GM18507 (cell line): ENCODE measurements at regions not wholly inside any gene's neighbourhood (a gene's known extent, or its start where the extent isn't known, plus 50 kb on each side); places are given as distances from the start of the nearest gene placed in this dataset.

Experiments
- DNase-seq: peaks from one replicate; pipeline ENCODE4 v3.0.0; 2011; ENCODE audit warnings: low read depth; ENCODE audit not compliant: insufficient read length; ENCODE audit errors: extremely low spot score
- FAIRE-seq: peaks from 2 replicates; lab custom pipeline; 2011; peaks lifted over from hg19 to GRCh38; lab: Jason Lieb, UNC

GRCh38 chr21:17921579-17922530 is 102.7 kb upstream of the C21orf91 start:
- FAIRE-seq (no peak), DNase-seq (no peak)

- DNase-seq, result no peak
- FAIRE-seq, result no peak
Observed at GRCh38 chr21:17915976-17916375, 96.8 kb upstream of the C21orf91 start.

GRCh38 chr21:17911628-17912027 is 92.5 kb upstream of the C21orf91 start:
- FAIRE-seq (no peak), DNase-seq (no peak)

- no peak for DNase-seq
- FAIRE-seq, result no peak
Observed at GRCh38 chr21:17903929-17904639, 84.9 kb upstream of the C21orf91 start.

- DNase-seq, result no peak
- FAIRE-seq, result peak; percentile 24
Observed at GRCh38 chr21:17903029-17903806, 84.1 kb upstream of the C21orf91 start.

GRCh38 chr21:17901458-17902079 is 82.4 kb upstream of the C21orf91 start:
- no peak for DNase-seq
- peak; percentile 36 for FAIRE-seq

GRCh38 chr21:17900990-17901385 is 81.8 kb upstream of the C21orf91 start:
- FAIRE-seq (no peak), DNase-seq (no peak)

- DNase-seq, result no peak
- FAIRE-seq, result no peak
Observed at GRCh38 chr21:17900281-17900989, 81.3 kb upstream of the C21orf91 start.

- FAIRE-seq, result no peak
Observed at GRCh38 chr21:17889171-17889570, 70.0 kb upstream of the C21orf91 start.

GRCh38 chr21:17869115-17869514 is 50.0 kb upstream of the C21orf91 start:
- FAIRE-seq (no peak), DNase-seq (no peak)

More at GRCh38 chr21:17889171-17889570, 70.0 kb upstream of the C21orf91 start:
- no peak for DNase-seq
